ENCODE measurements at regions not wholly inside any gene's neighbourhood (a gene's known extent, or its start where the extent isn't known, plus 50 kb on each side); places are given as distances from the start of the nearest gene placed in this dataset.
A peak's percentile ranks its signal among the peaks of the same experiment; 100 is the strongest.

GRCh38 chr6:15876406-15876805 lies 213.6 kb upstream of the DTNBP1 start:
- no peak for DNase-seq (ENCODE audit: low read depth)

GRCh38 chr6:15875797-15876196 lies 213.0 kb upstream of the DTNBP1 start:
- no peak for DNase-seq (ENCODE audit: low read depth)

- DNase-seq (ENCODE audit: low read depth): peak; percentile 29
Observed at GRCh38 chr6:15874821-15875220, 212.0 kb upstream of the DTNBP1 start.

GRCh38 chr6:15874326-15874725 lies 211.5 kb upstream of the DTNBP1 start:
- DNase-seq (ENCODE audit: low read depth): no peak

- DNase-seq (ENCODE audit: low read depth): no peak
Observed at GRCh38 chr6:15872241-15873103, 209.6 kb upstream of the DTNBP1 start.

- no peak for DNase-seq (ENCODE audit: low read depth)
Observed at GRCh38 chr6:15871276-15871675, 208.4 kb upstream of the DTNBP1 start.

- no peak for DNase-seq (ENCODE audit: low read depth)
Observed at GRCh38 chr6:15870333-15871043, 207.7 kb upstream of the DTNBP1 start.

GRCh38 chr6:15864708-15865062 lies 201.9 kb upstream of the DTNBP1 start:
- no peak for DNase-seq (ENCODE audit: low read depth)

GRCh38 chr6:15864038-15864707 lies 201.3 kb upstream of the DTNBP1 start:
- DNase-seq (ENCODE audit: low read depth): no peak

GRCh38 chr6:15862810-15863209 lies 200.0 kb upstream of the DTNBP1 start:
- no peak for DNase-seq (ENCODE audit: low read depth)

GRCh38 chr6:15861486-15861885 lies 198.7 kb upstream of the DTNBP1 start:
- no peak for DNase-seq (ENCODE audit: low read depth)

- DNase-seq (ENCODE audit: low read depth): no peak
Observed at GRCh38 chr6:15854826-15855710, 192.2 kb upstream of the DTNBP1 start.

GRCh38 chr6:15854378-15854777 lies 191.6 kb upstream of the DTNBP1 start:
- DNase-seq (ENCODE audit: low read depth): no peak

GRCh38 chr6:15853259-15853658 lies 190.4 kb upstream of the DTNBP1 start:
- no peak for DNase-seq (ENCODE audit: low read depth)

GRCh38 chr6:15852289-15852688 lies 189.5 kb upstream of the DTNBP1 start:
- no peak for DNase-seq (ENCODE audit: low read depth)

- no peak for DNase-seq (ENCODE audit: low read depth)
Observed at GRCh38 chr6:15849395-15849794, 186.6 kb upstream of the DTNBP1 start.

- no peak for DNase-seq (ENCODE audit: low read depth)
Observed at GRCh38 chr6:15845492-15845891, 182.7 kb upstream of the DTNBP1 start.

- DNase-seq (ENCODE audit: low read depth): no peak
Observed at GRCh38 chr6:15843764-15844163, 180.9 kb upstream of the DTNBP1 start.

GRCh38 chr6:15843226-15843625 lies 180.4 kb upstream of the DTNBP1 start:
- DNase-seq (ENCODE audit: low read depth): no peak

GRCh38 chr6:15842727-15843117 lies 179.9 kb upstream of the DTNBP1 start:
- no peak for DNase-seq (ENCODE audit: low read depth)

GRCh38 chr6:15841937-15842726 lies 179.3 kb upstream of the DTNBP1 start:
- no peak for DNase-seq (ENCODE audit: low read depth)
